Liver (tissue), 7 donors: ENCODE measurements at regions not wholly inside any gene's neighbourhood (a gene's known extent, or its start where the extent isn't known, plus 50 kb on each side); places are given as distances from the start of the nearest gene placed in this dataset.

Experiments used
- DNase-seq: peaks from one replicate; pipeline ENCODE4 v3.0.0-alpha.2; 2017; ENCODE audit warnings: low spot score
- H3K27ac ChIP-seq, 2 donors: one replicate each; pipeline ENCODE4 v1.7.0; 2013; ENCODE audit warnings: inconsistent platforms in 2 of 2, low read length in 2 of 2, control low read depth in 1 of 2, low read depth in 1 of 2, mild to moderate bottlenecking in 1 of 2
- H3K27me3 ChIP-seq, 4 donors: one replicate each; pipeline versions ENCODE4 v1.6.1 to v1.7.0; 2013; ENCODE audit warnings: low read length in 3 of 4, inconsistent platforms in 1 of 4, mild to moderate bottlenecking in 1 of 4, moderate library complexity in 1 of 4; ENCODE audit not compliant: control insufficient read depth in 4 of 4, insufficient read depth in 4 of 4
- H3K36me3 ChIP-seq, 4 donors: one replicate each; pipeline versions ENCODE4 v1.6.1 to v1.7.0; 2013; ENCODE audit warnings: low read length in 3 of 4, mild to moderate bottlenecking in 3 of 4, low read depth in 1 of 4, moderate library complexity in 1 of 4; ENCODE audit not compliant: control insufficient read depth in 4 of 4, insufficient read depth in 3 of 4
- H3K4me1 ChIP-seq, 4 donors: one replicate each; pipeline versions ENCODE4 v1.6.1 to v1.7.0; 2013; ENCODE audit warnings: low read length in 3 of 4, mild to moderate bottlenecking in 3 of 4, moderate library complexity in 1 of 4; ENCODE audit not compliant: control insufficient read depth in 4 of 4, insufficient read depth in 4 of 4
- H3K4me3 ChIP-seq, 3 donors: one replicate each; pipeline versions ENCODE4 v1.6.1 to v1.7.0; 2013; ENCODE audit warnings: low read length in 3 of 3, control low read depth in 1 of 3, low read depth in 1 of 3, mild to moderate bottlenecking in 1 of 3
- H3K9ac ChIP-seq, 2 donors: one replicate each; pipeline ENCODE4 v1.7.0; 2013; ENCODE audit warnings: low read length in 2 of 2, mild to moderate bottlenecking in 2 of 2, moderate library complexity in 2 of 2, control low read depth in 1 of 2, low read depth in 1 of 2
- H3K9me3 ChIP-seq, 4 donors: one replicate each; pipeline versions ENCODE4 v1.6.1 to v1.7.0; 2013; ENCODE audit warnings: low read length in 3 of 4; ENCODE audit not compliant: control insufficient read depth in 4 of 4
- ATF3 ChIP-seq: IDR thresholded peaks from 2 replicates; pipeline ENCODE4 v1.6.1; 2016; ENCODE audit warnings: antibody characterized with exemption
- EGR1 ChIP-seq, 2 donors: IDR thresholded peaks; 2 replicates each; pipeline ENCODE4 v1.6.1; 2016 to 2018; ENCODE audit warnings: antibody characterized with exemption in 2 of 2, low read depth in 2 of 2
- FOXA2 ChIP-seq: IDR thresholded peaks from 2 replicates; pipeline ENCODE4 v1.6.1; 2016; ENCODE audit warnings: antibody characterized with exemption
- GABPA ChIP-seq, 2 donors: IDR thresholded peaks in 1 of 2; conservative IDR thresholded peaks in 1 of 2; 2 replicates each; pipeline ENCODE4 v1.6.1; 2016; ENCODE audit warnings: antibody characterized with exemption in 2 of 2, mild to moderate bottlenecking in 1 of 2, moderate library complexity in 1 of 2
- HNF4A ChIP-seq, 2 donors: conservative IDR thresholded peaks; 2 replicates each; pipeline ENCODE4 v1.6.1; 2016; ENCODE audit warnings: antibody characterized with exemption in 2 of 2, mild to moderate bottlenecking in 2 of 2
- HNF4G ChIP-seq: IDR thresholded peaks from 2 replicates; pipeline ENCODE4 v1.6.1; 2016; ENCODE audit warnings: antibody characterized with exemption
- JUND ChIP-seq, 2 donors: IDR thresholded peaks; 2 replicates each; pipeline ENCODE4 v1.6.1; 2016; ENCODE audit warnings: antibody characterized with exemption in 2 of 2
- NR2F2 ChIP-seq: IDR thresholded peaks from 2 replicates; pipeline ENCODE4 v1.6.1; 2016; ENCODE audit warnings: antibody characterized with exemption
- RAD21 ChIP-seq, 2 donors: IDR thresholded peaks; 2 replicates each; pipeline ENCODE4 v1.6.1; 2016; ENCODE audit warnings: antibody characterized with exemption in 2 of 2, mild to moderate bottlenecking in 2 of 2
- REST ChIP-seq: IDR thresholded peaks from 2 replicates; pipeline ENCODE4 v1.6.1; 2016; ENCODE audit warnings: antibody characterized with exemption, mild to moderate bottlenecking
- RXRA ChIP-seq, 2 donors: IDR thresholded peaks; 2 replicates each; pipeline ENCODE4 v1.6.1; 2017 to 2018; ENCODE audit warnings: antibody characterized with exemption in 2 of 2, mild to moderate bottlenecking in 1 of 2
- YY1 ChIP-seq: IDR thresholded peaks from 2 replicates; pipeline ENCODE4 v1.6.1; 2016; ENCODE audit warnings: antibody characterized with exemption, mild to moderate bottlenecking
- TF ChIP-seq, protein P1 (sequence below): fragments of 150-350 bp; IDR thresholded peaks from 2 replicates; pipeline ENCODE4 v1.5.1; 2017; ENCODE audit warnings: improper control_type of control experiment, low read depth, low read length; ENCODE audit not compliant: missing input control
- TF ChIP-seq, protein P2 (sequence below): IDR thresholded peaks from 2 replicates; pipeline ENCODE4 v1.6.1; 2016; ENCODE audit warnings: antibody characterized with exemption
- donor health status: healthy.
- donor health status: healthy.
- donor health status: healthy.
- donor health status: healthy.

DNA sequence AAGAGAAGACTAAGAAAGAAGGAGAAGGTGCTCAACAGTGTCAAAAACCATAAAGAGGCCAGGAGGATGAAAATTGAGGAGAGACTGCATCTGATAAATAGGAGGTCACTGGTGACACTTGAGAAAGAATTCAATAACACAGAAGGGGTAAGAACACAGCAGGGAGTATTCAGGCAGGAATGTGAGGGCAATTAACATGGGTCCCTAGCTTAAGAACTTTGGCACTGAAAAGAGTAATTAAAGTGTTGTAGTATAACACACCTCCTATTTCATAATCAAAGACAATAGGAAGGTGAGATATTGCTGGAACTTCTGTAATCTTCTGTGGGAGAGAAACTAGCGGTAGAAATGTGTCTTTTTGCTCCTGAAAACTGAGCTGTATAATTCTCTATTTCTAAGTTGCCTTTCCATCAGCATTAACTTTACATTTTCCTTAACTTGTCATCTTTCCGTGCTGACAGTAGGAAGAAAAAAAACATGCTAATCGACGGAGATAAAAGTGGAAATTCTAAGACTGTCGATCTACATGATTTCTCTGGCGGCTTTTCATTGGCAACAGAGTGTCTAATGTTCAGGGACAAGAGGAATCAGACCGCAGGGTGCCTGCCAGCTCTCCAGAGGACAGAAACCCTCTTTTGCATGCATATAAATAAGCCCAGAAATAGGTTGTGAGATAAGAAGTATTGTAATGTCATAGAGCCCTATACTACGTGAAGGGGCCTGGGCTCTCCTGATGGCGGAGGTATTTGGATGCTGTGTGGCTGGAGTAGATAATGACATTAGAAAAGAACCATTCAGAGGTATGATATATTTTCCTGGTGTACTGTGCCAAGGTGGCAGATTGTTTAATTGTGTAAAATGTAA is 147.9 kb upstream of the GAP43 start (continued):
- no peak for TF ChIP-seq REST
- TF ChIP-seq GABPA (IDR thresholded peaks at IDR 0.05 in 1 of 2, conservative IDR thresholded peaks at IDR 0.05 in 1 of 2): no peak
- no peak for TF ChIP-seq HNF4G
- no peak for TF ChIP-seq JUND (IDR thresholded peaks at IDR 0.05)
- TF ChIP-seq RAD21 (IDR thresholded peaks at IDR 0.05): no peak
- TF ChIP-seq NR2F2: no peak
- TF ChIP-seq ATF3: no peak
- no peak for TF ChIP-seq YY1

DNA sequence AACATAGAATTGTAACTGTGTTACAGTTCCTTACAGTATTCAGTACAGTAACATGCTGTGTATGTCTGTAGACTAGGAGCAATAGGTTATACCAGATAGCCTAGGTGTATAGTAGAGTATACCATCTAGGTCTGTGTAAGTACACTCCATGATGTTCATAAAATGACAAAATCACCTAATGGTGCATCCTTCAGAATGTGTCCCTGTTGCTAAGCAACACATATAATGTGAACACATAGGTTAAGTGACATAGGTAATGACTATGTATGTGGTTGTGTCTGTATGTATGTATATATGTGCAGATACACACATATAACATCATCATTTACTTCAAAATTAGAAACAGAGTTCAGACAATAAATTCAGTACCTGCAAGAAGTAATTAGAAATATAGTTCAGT is 146.8 kb upstream of the GAP43 start:
- TF ChIP-seq GABPA (IDR thresholded peaks at IDR 0.05 in 1 of 2, conservative IDR thresholded peaks at IDR 0.05 in 1 of 2): no peak
- TF ChIP-seq, protein P1, sequence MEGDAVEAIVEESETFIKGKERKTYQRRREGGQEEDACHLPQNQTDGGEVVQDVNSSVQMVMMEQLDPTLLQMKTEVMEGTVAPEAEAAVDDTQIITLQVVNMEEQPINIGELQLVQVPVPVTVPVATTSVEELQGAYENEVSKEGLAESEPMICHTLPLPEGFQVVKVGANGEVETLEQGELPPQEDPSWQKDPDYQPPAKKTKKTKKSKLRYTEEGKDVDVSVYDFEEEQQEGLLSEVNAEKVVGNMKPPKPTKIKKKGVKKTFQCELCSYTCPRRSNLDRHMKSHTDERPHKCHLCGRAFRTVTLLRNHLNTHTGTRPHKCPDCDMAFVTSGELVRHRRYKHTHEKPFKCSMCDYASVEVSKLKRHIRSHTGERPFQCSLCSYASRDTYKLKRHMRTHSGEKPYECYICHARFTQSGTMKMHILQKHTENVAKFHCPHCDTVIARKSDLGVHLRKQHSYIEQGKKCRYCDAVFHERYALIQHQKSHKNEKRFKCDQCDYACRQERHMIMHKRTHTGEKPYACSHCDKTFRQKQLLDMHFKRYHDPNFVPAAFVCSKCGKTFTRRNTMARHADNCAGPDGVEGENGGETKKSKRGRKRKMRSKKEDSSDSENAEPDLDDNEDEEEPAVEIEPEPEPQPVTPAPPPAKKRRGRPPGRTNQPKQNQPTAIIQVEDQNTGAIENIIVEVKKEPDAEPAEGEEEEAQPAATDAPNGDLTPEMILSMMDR: no peak
- TF ChIP-seq REST: no peak
- no peak for TF ChIP-seq RXRA (IDR thresholded peaks at IDR 0.05)
- no peak for TF ChIP-seq JUND (IDR thresholded peaks at IDR 0.05)
- no peak for TF ChIP-seq HNF4G
- TF ChIP-seq HNF4A (conservative IDR thresholded peaks at IDR 0.05): no peak
- TF ChIP-seq ATF3: no peak
- TF ChIP-seq, protein P2, sequence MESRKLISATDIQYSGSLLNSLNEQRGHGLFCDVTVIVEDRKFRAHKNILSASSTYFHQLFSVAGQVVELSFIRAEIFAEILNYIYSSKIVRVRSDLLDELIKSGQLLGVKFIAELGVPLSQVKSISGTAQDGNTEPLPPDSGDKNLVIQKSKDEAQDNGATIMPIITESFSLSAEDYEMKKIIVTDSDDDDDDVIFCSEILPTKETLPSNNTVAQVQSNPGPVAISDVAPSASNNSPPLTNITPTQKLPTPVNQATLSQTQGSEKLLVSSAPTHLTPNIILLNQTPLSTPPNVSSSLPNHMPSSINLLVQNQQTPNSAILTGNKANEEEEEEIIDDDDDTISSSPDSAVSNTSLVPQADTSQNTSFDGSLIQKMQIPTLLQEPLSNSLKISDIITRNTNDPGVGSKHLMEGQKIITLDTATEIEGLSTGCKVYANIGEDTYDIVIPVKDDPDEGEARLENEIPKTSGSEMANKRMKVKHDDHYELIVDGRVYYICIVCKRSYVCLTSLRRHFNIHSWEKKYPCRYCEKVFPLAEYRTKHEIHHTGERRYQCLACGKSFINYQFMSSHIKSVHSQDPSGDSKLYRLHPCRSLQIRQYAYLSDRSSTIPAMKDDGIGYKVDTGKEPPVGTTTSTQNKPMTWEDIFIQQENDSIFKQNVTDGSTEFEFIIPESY: no peak
- TF ChIP-seq FOXA2: no peak
- no peak for TF ChIP-seq EGR1 (IDR thresholded peaks at IDR 0.05; ENCODE audit: low read depth in 2 of 2)
- Histone ChIP-seq H3K9me3 (no peaks in the 10 kb centered on the region), H3K36me3 (no peaks in the 10 kb centered on the region), H3K4me1 (no peaks in the 10 kb centered on the region), H3K9ac (no peak overlapping the region), H3K4me3 (no peak overlapping the region), H3K27me3 (peaks cover 0 to 7% (median 0%) of the 10 kb centered on the region in 4 donors), H3K27ac (no peak overlapping the region)
- no peak for DNase-seq
